HUDEP-2 (cell line): ENCODE measurements at regions not wholly inside any gene's neighbourhood (a gene's known extent, or its start where the extent isn't known, plus 50 kb on each side); places are given as distances from the start of the nearest gene placed in this dataset.
"Not testable (repeated sequence)": the region's sequence is repeated elsewhere in the genome, so short reads cannot be mapped to it uniquely, and the experiment has no call there.

Source experiments
- DNase-seq, 76 experiments: peaks; one replicate each; lab custom pipeline; 2025; ENCODE audit not compliant: unreplicated experiment in 76 of 76; lab: John Stamatoyannopoulos, UW

DNA sequence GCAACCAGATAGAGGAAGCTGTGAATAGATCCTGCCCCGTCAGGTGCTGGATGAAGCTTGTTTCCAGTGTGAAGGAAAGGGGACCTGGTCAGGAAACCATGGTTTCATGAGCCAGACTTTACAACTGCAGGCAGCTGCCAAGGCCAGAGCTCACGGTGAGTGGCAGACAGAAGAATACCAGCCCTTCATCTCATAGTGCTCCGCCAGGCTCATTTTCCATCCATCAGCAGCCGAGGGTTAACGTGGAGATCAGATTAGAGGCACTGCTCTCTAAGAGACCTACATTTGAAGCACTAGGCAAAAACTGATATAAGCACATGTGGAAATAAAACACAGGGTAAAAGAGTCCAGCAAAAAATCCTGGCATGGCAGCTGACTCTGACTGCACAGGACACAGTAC, 172.4 kb downstream of the CD24 start:
- no peak for DNase-seq

DNA sequence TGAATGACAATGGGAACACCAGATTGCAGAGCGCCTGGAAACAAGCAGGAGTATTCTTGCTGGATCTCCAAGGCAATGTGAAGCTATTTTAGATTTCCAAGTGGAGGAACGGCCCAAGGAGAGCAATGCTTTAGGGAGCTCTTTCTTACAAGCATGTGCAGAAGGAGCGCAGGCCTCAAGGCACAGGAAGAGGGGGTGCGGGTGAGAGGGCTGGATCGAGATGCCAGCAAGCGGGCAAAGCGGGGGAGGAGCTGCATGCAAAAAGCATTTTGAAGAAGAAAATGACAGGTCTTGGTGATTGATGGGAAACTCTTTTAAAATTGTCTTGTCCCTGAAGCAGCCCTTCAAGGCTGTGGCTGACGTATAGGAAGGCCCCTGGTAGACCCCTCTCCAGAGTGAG, 171.9 kb downstream of the QRSL1 start:
- no peak for DNase-seq

DNA sequence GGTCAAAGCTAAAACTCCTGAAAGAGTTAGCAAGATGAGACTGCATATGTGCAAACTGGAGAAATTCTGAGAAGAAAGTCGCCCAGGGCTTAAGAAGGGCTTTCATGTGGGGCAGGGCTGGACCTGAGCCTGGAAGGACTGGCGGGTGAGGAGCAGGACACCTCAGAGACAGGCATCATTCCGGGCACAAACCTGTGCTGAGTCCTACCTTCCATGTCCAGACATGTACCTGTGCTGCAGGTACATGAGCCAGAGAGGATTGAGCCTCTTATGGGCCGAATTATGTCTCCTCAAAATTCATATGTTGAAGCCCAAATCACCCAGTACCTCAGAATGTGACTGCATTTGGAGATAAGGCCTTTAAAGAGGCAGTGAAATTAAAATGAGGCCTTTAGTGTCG, 171.0 kb downstream of the QRSL1 start:
- DNase-seq: no peak

DNA sequence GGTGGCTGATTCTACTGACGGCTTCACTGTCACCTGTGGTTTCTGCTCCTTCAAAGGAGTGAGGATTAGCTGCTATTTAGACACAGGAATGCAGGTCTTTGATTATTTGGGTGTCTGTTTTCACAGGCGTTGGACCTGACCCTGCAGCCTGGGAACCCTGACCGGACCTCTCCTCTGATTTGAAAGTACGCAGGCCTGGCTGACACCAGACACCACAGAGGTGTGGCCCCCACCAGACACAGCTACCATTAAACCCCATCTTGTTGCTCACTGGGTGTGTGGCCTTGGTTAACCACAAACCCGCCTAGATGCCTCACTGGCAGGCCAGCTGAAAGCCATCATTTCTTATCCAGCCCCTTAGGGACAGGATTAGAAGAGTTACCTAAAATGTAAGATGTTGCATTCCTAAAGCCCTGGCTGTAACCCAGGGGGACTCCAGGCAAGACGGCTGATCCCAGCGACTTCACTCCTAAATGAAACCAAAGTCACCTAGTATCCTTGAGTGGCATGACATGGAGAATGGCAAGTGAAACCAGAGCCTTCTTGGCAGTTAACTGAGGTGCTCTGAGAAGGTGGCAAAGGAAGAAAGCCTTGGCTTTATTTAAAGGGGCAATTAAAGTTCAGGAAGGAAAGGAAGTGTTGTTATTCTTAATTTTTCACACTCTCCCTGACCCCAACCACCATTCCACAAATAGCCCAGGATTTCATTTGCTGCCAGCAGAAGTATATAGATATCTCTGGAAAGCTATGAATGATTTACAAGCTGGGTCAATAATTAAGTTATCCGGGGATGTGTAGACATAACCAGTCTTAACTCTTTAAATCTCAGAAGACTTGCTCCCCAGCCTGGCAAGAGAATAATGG, 169.9 kb downstream of the QRSL1 start:
- DNase-seq: peak in 2 of 76 experiments; percentile 8 to 17

DNA sequence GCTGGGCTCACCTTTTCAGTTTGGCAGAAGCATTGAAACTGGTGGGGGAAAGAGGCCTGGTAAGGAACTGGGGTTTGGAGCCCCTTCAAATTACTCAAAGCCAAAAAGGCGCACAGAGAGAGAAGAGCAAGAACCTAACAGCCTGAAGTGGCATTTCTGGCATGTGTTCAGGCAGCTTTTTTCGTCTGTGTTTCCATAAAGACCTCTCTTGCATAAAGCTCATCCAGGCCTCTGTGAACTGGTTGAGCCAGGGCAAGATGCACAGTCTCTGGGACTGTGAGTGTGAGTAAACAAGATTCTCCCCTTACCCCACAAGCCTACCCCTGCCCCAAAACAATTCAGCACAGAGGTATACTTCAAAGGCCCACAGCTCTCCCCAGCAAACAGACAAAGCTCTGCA, 167.8 kb downstream of the QRSL1 start:
- DNase-seq: no peak

DNA sequence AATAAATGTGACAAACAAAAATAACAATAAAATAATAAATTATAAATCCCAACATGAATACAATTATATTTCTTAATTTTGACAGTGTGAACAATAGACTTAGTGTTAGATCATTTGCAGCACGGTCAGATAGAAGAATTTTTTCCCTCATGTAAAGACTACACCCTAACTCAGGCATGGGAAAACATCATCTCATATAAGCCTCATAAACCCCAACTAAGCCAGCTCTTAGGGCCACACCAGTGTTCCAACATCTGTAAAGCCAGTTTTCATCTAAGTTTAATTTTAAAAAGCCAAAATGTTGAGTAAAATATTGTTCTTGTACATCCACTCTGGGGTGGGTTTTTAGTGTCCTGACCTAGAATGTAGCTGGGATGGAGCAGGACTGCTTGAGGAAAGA, 167.4 kb downstream of the QRSL1 start:
- no peak for DNase-seq

DNA sequence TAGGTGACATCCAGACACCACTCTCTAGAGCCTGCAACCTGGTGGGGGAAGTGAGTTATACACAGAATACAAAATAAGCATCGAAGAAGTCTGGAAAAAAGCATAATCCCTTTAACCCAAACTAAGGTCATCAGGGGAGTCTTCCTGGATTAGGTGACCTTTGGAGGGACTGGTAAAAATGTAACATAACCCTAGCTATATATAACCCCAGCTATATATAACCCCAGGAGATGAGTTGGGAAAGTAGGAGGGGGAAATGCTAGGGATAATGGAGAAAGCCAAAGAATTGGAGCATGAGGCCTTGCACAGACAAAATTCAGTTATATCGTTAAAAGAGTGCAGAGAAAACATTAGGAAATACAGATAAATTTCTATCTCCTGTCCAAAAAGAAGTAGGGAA, 164.8 kb downstream of the QRSL1 start:
- DNase-seq: no peak

DNA sequence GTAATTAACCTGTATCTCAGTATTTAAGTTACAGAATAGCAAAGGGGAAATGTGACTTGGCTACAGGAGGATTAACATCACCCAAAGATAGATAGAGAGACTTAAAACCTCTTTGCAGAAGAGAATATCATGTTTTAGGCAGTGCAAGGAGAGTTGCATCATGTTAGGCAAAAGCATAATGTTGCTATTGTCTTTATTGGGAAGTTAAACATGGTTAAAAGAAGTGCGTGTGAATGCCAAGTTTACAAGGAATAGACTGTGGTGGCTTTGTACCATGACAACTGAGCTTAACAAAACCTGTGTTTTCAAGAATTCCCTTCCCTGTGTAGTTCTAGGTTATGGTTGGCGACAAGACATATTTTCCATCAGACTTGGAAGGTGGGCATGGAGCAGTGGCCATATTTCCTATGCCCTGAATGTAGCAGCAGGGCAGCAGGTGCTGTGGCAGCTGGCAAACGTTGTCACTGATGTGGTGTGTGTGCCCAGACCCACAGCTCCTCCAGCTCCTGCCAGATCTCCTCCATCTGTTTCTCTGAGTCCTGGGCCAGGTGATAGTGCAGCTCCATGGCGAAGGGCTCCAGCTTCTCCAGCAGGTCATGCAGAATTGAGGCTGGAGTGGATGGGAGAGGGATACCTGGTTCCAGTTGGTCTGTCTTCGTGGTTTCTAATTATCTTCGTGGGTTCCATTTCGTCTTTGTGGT, 163.3 kb downstream of the QRSL1 start:
- DNase-seq: no peak

DNA sequence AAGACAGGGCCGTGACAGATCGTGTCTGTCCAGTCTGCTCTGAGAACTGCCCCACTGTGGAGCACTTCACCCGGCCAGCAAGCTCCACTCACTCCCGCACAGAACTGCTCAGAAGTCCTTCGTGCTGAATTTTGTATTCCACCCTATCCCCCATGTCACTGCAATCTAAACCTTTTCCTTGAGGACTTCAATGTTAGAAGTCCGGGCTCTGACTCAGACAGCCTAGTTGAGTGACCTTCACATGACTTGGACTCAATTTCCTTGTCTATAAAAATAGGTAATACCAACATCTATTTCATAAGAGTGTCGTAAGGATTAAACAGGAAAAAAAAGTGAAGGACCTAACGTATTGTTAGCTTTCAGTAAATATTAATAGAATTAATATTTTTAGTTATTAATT, 161.6 kb downstream of the QRSL1 start:
- DNase-seq: no peak

DNA sequence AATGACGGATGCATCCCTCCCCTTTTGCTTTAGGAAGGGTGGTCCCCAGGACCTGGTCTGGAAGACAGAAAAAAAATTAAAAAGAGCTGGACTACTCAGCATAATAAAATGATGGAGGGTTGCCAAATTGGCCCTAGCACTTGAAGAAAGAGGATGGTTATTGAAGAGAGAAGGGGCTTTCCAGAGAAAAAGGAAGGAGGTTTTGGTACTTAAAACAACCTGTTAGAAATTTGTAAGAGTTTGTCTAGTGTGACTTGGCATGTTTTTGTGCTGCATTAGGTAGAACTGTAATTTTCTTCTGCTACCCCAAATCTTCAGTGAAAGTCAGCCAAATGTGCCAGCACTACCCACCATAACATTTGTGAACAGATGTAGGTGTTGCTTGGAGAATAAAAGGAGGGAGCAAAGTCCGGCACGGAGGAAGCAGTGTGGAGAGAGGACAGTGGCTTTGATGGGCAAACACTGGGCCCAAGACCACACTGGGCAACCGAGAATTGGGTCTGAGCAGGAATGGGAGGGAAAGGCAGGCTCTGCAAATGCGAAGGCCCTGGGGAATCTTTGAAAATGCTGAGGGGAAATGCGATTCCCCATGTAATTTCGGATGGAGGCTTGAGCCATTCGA, 160.9 kb downstream of the QRSL1 start:
- DNase-seq: no peak

DNA sequence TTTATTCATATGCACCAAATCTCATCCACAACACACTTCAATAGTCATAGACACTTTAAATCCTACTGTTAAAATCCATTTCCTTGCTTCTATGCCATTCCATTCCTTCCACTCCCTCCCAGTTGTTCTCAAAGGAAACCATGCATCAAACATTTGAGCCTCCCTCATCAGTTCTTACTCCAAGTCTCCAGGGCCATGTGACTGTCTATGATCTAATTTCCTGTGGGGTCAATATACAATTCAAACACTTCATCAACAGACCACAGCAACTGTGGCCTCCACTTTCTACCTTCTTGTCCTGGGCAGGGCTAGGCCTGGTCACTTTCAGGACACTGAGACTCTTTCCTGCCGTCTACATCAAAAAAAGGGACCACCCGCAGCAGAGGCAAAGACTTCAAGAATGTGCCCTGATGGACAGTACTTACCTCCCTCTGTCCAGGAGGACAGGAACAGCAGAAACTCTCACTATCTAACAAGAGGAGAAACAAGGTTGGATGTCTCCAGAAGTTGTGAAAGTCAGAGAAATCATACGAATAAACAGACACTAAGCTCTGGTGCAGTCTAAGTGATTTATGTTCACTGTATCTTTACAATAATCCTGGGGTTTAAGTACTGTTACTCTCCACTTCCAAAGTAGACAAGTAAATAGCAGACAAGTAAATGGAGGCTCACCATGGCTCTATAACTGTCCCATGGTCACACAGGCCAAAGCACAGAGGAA, 160.2 kb downstream of the QRSL1 start:
- DNase-seq: no peak

DNA sequence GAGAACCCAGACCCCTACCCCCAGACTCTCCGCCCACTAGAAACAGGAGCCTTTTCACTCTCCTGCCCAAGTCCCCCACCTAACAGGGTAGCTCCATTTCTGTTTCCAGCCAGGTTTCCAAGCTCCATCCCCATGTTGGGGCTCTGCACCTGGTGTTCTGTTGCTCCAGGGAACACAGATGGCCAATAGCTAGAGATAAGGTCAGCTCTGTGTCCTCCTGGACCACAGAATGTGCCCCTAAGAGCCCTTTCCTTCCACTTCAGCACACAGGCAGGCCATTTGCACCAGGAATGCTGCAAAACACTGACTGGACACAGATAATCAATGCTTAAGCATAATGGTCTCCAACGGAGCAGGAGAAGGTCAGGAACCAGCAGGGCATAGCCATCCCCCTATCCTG, 159.4 kb downstream of the QRSL1 start:
- DNase-seq: no peak

DNA sequence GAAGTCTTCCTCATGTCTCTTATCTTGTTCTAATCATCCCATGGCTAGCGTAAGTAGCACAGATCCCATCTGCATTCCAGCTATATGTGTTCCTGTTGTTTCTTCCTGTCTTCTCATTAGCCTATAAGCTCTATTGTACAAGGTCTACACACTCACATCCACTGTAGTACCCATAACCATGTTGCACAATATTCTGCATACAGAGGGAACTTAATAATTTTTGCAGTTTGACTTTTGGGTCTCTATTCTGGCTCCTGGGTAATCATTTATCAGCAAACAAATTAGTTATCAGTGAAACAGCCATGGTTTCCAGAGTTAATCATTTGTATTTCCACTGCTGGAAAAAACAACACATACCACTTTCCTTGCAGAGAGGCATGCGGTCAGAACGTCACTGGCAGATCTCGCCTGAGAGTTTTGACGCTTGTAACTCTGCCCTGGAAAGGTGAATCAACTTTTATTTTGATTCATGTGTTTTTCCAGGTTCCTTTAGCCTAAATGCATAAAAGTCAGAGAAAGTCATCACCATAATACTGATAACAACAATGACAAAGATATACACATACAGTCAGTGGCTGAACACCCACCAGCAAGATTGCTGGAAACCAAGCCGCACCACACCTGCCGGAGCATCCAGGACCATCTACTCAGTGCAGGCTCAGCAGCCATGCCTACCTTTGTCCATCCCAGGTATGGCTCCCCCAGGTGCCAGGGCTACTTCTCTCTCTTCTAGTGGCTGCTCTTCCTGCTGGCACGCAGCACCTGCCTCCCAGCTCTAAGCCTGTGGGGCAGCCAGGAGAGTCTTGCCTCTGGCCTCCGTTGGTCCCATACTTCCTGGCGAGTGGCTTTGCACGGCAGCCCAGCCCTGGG, 158.2 kb downstream of the QRSL1 start:
- no peak for DNase-seq

DNA sequence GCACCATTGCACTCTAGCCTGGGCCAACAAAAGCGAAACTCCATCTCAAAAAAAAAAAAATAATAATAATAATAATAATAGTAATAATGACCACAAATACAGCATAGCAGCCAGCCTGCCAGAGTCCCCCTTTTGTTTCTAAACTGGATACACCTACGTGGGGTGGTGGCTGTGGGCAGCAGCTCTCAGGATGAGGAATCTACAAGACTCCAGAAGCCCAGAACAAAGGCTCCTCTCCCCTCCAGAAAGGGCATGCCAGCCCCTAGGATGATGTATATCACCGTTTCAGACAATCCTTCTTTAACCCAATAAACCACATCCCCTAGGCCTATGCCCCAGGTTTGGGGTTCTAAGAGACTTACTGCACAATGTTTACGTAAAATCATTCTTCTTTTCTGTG, 155.9 kb downstream of the QRSL1 start:
- no peak for DNase-seq

DNA sequence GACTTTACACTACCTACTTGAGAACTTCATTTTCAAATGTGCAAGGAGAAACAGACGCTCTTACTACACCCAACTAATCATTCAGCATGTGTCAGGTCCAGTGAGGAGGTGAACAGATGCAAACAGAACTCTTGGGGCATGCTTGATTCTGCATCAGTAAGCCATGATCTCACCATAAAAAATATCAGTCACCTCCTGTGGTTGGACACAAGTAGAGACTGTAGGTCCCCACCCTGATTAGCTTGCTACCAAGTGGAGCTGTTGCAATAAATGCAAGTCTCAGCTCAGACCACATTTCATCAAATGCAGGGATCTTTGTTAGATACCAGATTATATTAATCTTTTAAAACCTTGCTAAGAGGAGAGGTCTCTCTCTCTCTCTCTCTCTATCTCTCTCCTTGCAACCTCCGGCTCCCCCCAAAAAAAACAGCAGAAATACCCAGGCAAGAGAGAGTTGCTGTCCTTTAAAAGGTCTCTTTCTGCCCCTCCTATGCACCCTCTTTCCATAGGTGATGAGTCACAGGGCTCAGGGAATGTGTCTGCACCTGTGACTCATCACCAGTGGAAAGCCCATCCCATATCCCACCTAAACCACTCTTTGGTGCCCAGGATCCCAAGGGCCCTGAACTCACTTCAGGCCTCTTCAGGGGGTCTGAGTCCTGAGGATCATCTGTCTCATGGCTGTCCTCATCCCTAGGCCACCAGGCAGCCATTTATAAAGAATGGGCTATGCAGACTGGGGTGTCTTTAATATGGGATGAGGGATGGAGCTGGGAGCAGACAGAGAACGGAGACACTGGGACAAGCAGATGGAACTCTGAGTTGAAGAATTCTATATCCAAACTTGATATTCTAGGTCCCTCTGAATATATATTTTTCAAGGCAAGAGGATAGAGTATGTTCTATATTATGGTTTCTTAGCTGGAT, 154.5 kb downstream of the QRSL1 start:
- no peak for DNase-seq

DNA sequence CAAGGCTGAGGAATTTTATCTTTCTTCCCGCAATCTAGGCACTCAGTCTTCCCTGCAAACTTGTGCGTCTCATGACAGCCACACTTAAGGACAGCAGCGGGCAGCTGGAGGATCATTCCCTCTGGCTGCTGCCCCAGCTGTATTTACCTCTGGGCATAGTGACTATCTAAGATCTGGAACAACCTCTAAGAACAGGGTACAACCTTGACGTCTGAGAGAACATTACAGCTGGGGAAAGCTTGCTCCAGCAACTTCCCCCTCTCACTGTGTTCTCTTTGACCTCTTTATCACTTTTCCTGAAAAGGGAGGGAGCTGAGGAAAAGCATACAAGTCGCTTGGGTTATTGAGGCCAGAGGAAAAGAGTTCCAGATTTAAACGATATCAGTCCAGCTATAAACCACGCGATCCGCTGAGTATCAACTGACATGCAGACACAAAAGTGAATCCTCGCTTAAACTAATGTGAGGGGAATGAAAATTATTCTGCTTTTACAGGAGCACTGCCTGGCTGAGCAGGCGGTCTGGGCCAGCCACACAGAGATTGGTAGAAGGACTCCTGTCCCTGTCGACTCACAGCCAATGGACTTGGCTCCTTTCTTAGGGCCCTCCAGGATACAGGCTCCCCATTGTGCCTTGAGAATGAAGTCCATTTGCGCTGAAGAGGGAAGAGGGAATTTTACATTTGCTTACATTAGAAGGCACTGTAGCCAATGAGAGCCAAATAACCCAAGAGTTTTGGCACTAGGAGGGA, 153.3 kb downstream of the QRSL1 start:
- no peak for DNase-seq

DNA sequence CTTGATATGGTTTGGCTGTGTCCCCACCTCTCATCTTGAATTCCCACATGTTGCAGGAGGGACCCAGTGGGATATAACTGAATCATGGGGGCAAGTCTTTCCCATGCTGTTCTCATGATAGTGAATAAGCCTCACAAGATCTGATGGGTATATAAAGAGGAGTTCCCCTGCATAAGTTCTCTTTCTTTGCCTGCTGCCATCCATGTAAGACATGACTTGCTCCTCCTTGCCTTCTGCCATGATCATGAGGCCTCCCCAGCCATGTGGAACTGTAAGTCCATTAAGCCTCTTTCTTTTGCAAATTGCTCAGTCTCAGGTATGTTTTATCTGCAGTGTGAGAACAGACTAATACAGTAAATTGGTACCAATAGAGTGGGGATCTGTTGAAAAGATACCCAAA, 150.2 kb downstream of the QRSL1 start:
- DNase-seq: not testable (repeated sequence)

DNA sequence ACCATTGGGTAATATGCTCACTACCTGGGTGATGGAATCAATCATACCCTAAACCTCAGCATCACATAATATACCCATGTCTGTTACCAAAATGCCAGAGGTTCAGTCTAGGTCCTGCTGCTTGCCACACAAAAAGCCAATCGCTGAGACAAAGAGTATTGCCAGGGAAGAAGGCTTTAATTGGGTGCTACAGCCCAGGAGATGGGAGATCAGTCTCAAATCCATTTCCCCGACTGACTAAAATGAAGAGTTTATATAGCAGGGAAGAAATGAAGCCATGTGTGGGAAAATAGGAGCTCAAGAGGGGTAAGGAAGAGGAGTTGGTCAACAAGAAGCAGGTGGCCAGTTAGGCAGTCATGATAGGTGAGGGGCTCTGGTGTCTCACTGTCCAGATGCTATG, 149.6 kb downstream of the QRSL1 start:
- DNase-seq: no peak
